Kidney (tissue), 13 donors: ENCODE measurements at regions not wholly inside any gene's neighbourhood (a gene's known extent, or its start where the extent isn't known, plus 50 kb on each side); places are given as distances from the start of the nearest gene placed in this dataset.
A peak's percentile ranks its signal among the peaks of the same experiment; 100 is the strongest.

ENCODE experiments used
- DNase-seq, 5 donors: peaks; one replicate each; pipeline ENCODE4 v3.0.0-alpha.2; 2013 to 2020
- FAIRE-seq: peaks from 2 replicates; lab custom pipeline; 2012; peaks lifted over from hg19 to GRCh38; lab: Jason Lieb, UNC
- H3K27ac ChIP-seq, 2 donors: one replicate each; pipeline ENCODE4 v1.7.0; 2013; ENCODE audit warnings: low read depth in 2 of 2, low read length in 2 of 2, inconsistent platforms in 1 of 2
- H3K27me3 ChIP-seq: one replicate; pipeline ENCODE4 v1.7.1; 2013; ENCODE audit warnings: low read length, inconsistent platforms; ENCODE audit not compliant: control insufficient read depth, insufficient read depth
- H3K36me3 ChIP-seq, 3 donors: one replicate each; pipeline versions ENCODE4 v1.7.0 to v1.7.1; 2013; ENCODE audit warnings: low read length in 3 of 3, control low read depth in 1 of 3, inconsistent platforms in 1 of 3; ENCODE audit not compliant: insufficient read depth in 3 of 3, control insufficient read depth in 2 of 3
- H3K4me1 ChIP-seq, 3 donors: one replicate each; pipeline versions ENCODE4 v1.7.0 to v1.7.1; 2013; ENCODE audit warnings: low read length in 3 of 3, inconsistent platforms in 1 of 3, low read depth in 1 of 3; ENCODE audit not compliant: control insufficient read depth in 2 of 3, insufficient read depth in 2 of 3
- H3K4me3 ChIP-seq, 3 donors: one replicate each; pipeline versions ENCODE4 v1.7.0 to v1.8.1; 2013; ENCODE audit warnings: low read length in 3 of 3, control low read depth in 1 of 3, inconsistent platforms in 1 of 3
- H3K9ac ChIP-seq, 3 donors: one replicate each; pipeline versions ENCODE4 v1.7.0 to v1.7.1; 2013; ENCODE audit warnings: low read length in 3 of 3, control low read depth in 1 of 3, inconsistent platforms in 1 of 3
- H3K9me3 ChIP-seq, 3 donors: one replicate each; pipeline versions ENCODE4 v1.7.0 to v1.7.1; 2013; ENCODE audit warnings: low read length in 3 of 3, control low read depth in 1 of 3, inconsistent platforms in 1 of 3; ENCODE audit not compliant: control insufficient read depth in 2 of 3, insufficient read depth in 1 of 3
- intact Hi-C: fragments of 100-400 bp; cut with DNase I; formaldehyde crosslinking; loops from one replicate; pipeline ENCODE4 v1.11.1; 2022
- TF ChIP-seq, protein P1 (sequence below): IDR thresholded peaks from 3 replicates; pipeline ENCODE4 v1.5.1; 2012; ENCODE audit warnings: mild to moderate bottlenecking, moderate library complexity, borderline replicate concordance; ENCODE audit not compliant: insufficient read depth; ENCODE audit errors: extremely low read depth
- donor health status: control.
- donor health status: control.
- donor health status: control.
- donor health status: control.
- donor health status: control.
- donor health status: DM: yes; HTN: yes; CAD: no.
- donor health status: Normal renal cell carcinoma (clear cell type).

DNA sequence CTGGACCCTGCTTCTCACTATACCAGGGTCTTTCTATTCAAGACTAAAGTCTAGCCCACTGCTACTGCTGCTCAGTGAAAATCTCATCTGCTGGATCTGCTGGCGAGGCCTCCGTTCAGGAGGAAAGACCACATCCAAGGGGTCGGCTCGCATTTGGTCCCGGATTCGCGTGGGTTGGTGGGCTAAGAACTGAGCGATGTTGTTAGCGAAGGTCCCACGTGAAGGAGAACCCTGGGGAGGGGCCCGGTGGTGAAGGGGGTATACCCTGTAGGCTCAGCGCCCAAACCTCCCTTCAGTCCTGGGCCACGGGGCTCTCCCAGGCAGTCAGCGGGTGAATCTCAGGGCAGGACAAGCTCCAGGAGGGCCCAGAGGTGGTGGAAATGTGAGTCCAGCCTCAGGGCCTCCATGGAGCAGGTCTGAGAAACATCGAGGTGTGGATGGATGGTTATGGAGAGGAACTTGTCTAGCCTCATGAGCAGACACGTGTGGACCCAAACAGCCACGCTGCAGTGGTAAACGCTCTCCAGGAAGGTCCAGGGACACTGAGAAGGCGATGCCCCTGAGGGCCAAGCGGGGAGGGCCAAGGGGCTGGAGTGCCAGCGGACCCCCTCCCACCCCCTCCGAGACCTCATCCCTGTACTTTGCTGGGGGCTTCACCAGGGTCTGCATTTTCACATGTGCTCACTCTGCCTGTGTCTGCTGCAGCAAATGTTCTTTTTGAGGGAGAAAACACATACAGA, 152.3 kb downstream of the CTTN start:
- intact Hi-C loops, result no loop called here
- H3K27ac ChIP-seq, result no peak overlapping the region
- FAIRE-seq, result no peak
- DNase-seq, result peak in 1 of 5 donors; percentile 40
- H3K9ac ChIP-seq, result no peak overlapping the region
- TF ChIP-seq, protein P1, sequence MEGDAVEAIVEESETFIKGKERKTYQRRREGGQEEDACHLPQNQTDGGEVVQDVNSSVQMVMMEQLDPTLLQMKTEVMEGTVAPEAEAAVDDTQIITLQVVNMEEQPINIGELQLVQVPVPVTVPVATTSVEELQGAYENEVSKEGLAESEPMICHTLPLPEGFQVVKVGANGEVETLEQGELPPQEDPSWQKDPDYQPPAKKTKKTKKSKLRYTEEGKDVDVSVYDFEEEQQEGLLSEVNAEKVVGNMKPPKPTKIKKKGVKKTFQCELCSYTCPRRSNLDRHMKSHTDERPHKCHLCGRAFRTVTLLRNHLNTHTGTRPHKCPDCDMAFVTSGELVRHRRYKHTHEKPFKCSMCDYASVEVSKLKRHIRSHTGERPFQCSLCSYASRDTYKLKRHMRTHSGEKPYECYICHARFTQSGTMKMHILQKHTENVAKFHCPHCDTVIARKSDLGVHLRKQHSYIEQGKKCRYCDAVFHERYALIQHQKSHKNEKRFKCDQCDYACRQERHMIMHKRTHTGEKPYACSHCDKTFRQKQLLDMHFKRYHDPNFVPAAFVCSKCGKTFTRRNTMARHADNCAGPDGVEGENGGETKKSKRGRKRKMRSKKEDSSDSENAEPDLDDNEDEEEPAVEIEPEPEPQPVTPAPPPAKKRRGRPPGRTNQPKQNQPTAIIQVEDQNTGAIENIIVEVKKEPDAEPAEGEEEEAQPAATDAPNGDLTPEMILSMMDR, result no peak
- no peak overlapping the region for H3K4me3 ChIP-seq
- H3K36me3 ChIP-seq, result no peaks in the 10 kb centered on the region
- H3K4me1 ChIP-seq, result no peaks in the 10 kb centered on the region
- H3K9me3 ChIP-seq, result no peaks in the 10 kb centered on the region
- H3K27me3 ChIP-seq, result no peaks in the 10 kb centered on the region

DNA sequence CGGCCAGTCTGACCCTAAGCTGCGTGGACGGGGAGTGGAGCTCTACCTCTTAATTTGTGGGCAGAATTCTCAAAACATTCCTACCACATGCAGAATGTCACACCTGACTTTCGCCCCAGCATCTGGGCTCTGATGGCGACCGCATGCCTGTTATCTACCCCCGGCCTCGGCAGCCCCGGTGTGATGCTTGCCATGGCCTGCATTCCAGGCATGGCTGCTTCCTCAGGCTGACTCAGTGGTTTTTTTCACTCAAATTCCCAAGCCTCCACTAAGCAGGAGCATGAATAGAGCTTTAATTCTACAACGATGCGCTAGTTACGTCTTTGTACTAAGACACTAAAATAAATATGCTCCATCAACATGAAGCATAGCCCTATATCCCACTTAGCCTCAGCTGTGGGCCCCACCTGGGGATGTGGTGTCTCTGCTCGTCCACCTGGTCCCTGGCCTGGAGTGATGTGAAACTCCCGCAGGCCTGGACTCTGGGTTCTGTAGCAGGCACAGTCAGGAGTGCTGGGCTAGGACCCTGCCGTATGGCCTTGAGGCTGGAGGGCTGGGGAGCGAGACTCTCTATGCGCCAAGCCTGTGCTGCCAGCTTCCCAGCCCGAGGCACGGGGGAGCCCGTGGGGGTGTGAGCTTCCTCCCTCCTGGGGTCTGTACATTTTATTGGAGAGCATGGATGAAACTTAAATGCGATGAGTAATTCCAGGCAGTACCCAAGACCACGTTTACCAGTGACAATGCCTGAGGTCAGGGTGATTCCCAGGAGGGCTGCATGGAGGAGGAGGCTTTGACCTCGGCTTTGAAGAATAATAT, 153.2 kb downstream of the CTTN start:
- no peaks in the 10 kb centered on the region for H3K27me3 ChIP-seq
- H3K4me1 ChIP-seq, result no peaks in the 10 kb centered on the region
- H3K27ac ChIP-seq, result no peak overlapping the region
- intact Hi-C loops, result no loop called here
- no peaks in the 10 kb centered on the region for H3K9me3 ChIP-seq
- no peak for FAIRE-seq
- H3K36me3 ChIP-seq, result no peaks in the 10 kb centered on the region
- H3K9ac ChIP-seq, result no peak overlapping the region
- DNase-seq, result peak in 1 of 5 donors; percentile 57
- no peak overlapping the region for H3K4me3 ChIP-seq
- TF ChIP-seq, protein P1, result no peak

DNA sequence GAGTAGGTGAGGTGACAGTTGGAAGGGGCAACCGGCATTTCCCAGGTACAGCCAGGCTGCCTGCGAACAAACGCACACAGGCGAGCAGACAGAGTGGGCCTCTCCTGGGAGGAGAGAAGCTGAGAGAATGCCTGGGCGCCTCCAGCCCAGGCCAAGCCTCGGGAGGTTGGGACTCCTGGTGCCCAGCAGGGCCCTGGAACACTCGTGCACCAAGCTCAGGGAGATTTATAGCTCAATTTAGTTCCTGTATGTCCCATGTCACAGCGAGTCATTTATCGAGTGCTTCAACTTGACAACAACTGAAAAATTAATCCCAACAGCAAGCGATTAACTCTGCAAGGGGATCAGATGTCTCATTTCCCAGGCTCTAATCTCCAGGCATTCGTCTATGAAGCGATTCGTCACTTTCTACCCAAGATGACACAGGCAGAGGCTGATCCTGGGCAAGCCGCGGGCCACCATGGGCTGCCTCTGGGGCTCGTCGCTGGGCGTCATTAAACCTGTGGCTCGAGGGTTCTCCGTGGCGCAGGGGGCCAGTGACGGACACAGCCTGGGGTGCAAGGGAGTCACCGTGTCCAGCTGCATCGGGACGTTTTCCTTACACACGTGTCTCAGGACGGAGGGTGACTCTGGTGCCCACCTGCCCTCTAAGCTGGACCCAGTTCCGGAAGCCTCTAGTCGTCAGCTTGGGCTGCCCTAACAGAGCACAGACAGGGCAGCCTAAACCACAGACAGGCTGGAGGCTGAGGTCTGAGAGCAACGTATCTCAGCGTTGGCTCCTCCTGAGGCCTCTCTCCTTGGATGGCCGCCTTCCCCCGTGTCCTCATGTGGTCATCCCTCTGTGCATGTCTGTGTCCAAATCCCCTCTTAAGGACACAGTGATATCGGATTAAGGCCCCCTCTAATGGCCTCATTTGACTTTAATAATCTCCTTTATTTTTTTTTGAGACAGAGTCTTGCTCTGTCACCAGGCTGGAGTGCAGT, 154.1 kb downstream of the CTTN start:
- DNase-seq (peak in 4 of 5 donors; percentile 40 to 60 (median 53)), FAIRE-seq (no peak)
- Histone ChIP-seq H3K9ac (no peak overlapping the region), H3K4me3 (no peak overlapping the region), H3K36me3 (no peaks in the 10 kb centered on the region), H3K27ac (no peak overlapping the region), H3K27me3 (no peaks in the 10 kb centered on the region), H3K4me1 (no peaks in the 10 kb centered on the region), H3K9me3 (no peaks in the 10 kb centered on the region)
- intact Hi-C loops, result no loop called here
- TF ChIP-seq, protein P1, result no peak
